ENCODE measurements at regions not wholly inside any gene's neighbourhood (a gene's known extent, or its start where the extent isn't known, plus 50 kb on each side); places are given as distances from the start of the nearest gene placed in this dataset.

DNA sequence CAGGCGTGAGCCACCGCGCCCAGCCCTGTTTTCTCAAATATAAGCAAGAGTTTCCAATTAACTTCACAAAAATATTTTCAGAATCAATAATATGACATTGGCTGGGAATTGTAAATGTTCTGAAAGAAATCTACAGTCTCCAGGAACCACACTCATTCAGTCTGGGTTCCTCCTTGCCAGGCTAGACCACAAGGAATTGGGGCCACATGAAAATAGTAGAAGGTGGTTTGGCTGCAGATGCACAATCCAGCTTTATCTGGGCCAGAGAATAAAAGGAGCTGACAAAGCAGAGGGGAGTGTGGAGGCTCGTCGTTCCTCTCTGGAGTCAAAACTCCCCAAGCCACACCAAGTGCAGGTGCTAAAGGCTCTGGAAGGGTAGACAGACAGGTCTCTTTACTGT lies 92.0 kb upstream of the OSMR start:
- no peak for DNase-seq (ENCODE audit: low read depth)

DNA sequence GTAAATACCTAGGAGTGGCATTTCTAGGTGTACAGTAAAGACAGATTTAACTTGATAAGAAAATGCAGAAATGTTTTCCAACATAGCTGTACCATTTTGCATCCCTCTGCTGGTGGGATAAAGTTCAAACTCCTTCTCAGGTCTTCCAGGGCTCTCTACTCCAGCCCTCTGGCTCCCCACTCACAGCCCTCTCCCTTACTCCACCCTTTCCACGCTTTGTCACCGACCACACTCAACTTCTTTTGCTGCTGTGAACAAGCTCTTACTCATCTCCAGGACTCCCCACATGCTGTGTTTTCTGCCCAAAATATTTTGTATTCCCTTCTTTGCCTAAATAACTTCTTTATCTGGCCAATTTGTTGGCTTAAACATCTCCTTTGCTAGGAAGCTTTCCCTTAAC lies 90.6 kb upstream of the OSMR start:
- peak; percentile 60 for DNase-seq (ENCODE audit: low read depth)

DNA sequence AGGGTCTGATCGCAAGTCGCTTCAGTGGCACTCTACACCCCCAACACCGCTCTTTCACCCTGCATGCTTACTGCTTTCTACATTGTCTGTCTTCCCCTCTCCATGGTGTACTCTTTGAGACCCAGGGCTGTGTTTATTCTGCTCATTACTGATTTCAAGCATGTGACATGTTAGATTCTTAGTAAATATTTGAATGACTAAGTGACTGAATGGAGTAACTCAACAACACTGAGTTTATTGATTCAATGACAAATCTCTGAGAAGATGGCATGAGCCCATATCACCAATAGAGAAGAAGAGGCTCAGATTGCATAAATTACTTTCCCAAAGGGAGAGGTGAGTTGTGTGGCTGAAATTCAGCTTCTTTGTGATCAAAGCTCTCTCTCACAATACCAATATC lies 89.7 kb upstream of the OSMR start:
- no peak for DNase-seq (ENCODE audit: low read depth)

GRCh38 chr5:38757451-38758245 lies 88.2 kb upstream of the OSMR start:
- DNase-seq (ENCODE audit: low read depth), result no peak

DNA sequence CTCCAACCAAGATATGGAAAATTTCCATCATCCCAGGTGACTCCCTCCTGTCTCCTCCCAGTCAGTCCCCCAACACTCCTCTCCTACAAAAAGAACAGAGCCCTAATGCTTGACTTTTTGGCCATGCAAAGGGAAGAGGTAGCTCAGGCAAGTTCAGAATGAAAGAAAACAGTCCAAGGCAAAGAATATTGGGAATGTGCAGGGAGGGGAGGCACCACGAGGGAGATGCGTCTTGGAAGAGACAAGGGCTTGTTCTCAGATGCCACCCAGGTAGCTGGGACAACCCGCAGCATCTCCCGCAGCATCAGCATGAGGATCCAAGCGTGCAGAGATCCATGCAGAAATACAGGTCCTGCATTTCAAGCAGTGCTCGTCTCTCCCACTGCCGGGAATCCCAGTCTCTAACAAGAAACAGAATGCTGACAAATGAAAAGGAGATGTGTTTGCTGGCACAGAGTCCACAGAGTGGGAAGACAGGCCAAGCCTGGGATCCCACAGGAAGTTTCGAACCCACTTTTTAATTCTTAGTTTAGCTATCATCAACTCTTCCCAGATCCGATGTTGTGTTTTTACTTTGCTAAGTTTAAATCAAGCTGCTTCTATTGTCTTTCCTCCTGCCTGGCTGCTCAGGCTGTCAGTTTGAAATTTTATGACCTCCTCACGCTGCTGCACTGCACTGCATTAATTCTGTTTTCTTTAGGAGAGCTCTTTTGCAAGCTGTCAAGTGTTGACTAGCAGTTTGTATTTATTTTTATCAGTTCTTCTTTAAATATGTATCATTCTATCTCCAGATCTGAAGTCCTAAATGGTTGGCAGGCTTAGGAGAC lies 86.8 kb upstream of the OSMR start:
- DNase-seq (ENCODE audit: low read depth), result peak; percentile 11

DNA sequence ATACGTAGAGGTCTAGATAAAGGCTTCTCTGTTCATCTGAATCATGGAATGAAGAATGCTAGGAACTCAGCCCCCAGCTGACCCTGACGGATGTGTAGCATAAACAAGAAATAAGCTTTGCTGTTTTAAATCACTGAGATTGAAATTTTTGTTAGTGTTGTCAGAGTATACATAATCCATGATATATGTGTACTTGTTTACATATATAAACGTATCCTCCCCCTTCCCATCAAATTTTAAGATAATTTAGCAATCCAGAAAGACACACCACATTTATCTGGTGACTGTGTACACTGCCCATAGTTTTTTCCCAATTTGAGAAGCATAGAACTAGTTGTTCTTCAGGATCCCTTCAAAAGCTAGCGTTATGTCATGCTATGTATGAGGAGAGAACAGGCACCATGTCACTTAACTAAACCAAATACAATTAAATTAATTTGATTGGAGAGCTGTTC lies 80.8 kb upstream of the OSMR start:
- DNase-seq (ENCODE audit: low read depth), result peak; percentile 64

- peak; percentile 83 for DNase-seq (ENCODE audit: low read depth)
Observed at GRCh38 chr5:38765399-38765861, 80.4 kb upstream of the OSMR start.

- no peak for DNase-seq (ENCODE audit: low read depth)
Observed at GRCh38 chr5:38766151-38766550, 79.7 kb upstream of the OSMR start.

DNA sequence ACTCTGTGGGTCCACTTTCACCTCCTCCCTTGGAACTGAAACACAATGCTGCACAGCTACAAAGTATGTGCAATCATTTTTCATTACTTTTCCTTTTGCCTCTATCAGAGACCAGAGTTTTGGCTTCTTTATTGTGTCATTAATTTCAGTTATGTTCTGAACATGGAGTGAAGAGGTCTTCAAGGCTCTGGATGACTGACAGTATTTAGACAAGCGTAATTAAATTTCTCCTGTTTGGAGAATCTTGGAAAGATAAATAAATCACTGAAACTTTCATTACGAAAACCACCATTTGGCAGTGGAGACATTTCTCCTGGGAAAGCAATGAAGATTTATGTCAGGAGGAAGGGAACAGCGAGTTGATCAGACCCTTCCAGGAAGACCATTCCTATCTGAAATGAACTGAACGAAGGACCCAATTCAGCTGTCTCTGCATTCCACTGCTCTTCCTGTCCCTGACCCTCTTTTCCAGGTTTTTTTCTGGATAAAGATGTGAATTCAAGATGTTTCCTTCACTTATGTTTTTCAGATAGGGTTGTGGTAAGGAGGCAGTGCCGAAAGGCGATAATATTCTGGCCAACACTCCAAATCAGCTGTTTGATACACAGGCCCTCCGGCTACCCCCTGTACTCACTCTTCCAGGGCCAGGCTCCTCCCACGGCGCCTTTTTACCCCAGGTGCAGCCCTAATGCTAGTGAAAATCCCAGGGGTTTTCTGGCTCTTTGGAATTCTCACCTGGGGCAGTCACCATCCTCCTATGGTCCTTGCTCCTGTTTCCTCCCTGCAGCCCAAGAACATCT lies 77.2 kb upstream of the OSMR start:
- no peak for DNase-seq (ENCODE audit: low read depth)

GRCh38 chr5:38772471-38772870 lies 73.3 kb upstream of the OSMR start:
- DNase-seq (ENCODE audit: low read depth), result no peak

- no peak for DNase-seq (ENCODE audit: low read depth)
Observed at GRCh38 chr5:38775218-38775840, 70.5 kb upstream of the OSMR start.

DNA sequence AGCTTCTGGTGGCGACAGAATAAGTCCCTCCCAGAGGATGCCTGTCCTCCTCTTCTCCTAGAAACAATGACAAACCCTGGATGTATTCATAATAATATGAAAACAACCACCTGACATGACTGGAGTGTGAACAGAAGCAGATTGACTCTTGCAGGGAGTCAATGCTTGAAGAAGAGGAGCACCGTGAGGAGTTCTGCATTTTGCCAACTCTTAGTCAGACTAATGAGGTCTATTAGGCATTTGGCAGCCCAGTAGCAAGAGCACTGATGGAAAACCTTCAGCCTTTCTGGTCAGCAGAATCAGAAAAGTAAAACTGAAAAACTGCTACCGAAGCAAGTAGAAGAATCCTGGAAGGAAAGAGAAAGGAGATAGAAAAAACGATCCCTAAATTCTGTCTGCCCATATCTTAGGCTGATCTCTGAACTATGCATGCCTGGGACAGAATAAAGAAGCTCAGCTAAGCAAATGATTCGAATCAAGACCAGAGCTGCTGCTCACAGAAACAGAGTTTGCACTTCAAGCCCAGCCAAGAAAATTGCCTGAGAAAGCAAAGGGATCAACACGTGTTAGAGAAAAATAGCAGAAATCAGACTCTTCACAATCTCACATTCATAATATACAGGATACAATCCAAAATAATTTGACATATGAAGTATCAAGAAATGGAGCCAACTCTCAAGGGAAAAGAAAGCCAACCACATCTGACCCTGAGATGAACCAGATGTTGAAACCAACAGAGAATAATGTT lies 69.5 kb upstream of the OSMR start:
- DNase-seq (ENCODE audit: low read depth), result no peak

DNA sequence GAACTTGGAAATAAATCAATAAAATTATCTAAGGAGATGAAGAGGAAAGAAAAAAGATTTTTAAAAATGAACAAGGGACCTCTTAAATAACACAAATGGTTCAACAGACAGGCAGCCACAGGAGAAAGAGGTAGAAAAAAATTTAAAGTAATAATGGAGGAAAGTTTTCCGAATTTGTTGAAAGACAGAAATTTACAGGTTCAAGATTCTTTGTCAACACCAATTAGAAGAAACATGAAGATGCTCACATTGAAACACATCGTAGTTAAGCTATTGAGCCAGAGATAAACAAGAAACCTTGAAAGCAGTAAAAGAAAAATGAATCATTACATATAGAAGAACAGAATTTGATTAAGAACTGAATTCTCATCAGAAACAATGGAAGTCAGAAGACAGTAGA lies 68.7 kb upstream of the OSMR start:
- DNase-seq (ENCODE audit: low read depth), result no peak

DNA sequence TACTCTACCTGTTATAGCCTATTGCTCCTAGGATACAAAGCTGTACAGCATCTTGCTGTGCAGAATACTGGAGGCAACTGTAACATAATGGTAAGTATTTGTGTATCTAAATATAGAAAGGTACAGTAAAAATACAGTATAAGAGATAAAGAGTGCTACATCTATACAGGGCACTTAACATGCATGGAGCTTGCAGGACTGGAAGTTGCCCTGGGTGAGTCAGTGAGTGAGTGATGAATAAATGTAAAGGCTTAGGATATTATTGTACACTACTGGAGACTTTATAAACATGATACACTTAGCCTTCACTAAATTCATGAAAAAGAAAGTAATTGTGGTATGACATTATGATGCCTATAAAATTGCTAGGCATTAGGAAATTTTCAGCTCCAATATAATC lies 65.5 kb upstream of the OSMR start:
- DNase-seq (ENCODE audit: low read depth), result peak; percentile 15

DNA sequence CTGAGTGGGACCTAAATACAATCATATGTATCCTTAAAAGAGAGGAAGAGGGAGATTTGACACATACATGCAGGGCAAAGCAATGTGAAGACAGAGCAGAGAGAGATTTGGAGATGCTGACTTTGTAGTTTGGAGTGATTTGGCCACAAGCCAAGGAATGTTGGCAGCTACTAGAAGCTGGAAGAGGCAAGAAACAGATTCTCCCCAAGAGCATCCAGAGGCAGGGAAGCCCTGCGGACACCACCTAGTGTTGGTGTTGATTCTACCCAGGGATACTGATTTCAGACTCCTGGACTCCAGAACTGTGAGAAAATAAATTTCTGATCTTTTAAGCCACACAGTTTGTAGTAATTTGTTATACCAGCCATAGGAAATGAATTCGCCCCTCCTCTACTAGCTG lies 64.9 kb upstream of the OSMR start:
- peak; percentile 77 for DNase-seq (ENCODE audit: low read depth)

- no peak for DNase-seq (ENCODE audit: low read depth)
Observed at GRCh38 chr5:38782180-38782835, 63.5 kb upstream of the OSMR start.

DNA sequence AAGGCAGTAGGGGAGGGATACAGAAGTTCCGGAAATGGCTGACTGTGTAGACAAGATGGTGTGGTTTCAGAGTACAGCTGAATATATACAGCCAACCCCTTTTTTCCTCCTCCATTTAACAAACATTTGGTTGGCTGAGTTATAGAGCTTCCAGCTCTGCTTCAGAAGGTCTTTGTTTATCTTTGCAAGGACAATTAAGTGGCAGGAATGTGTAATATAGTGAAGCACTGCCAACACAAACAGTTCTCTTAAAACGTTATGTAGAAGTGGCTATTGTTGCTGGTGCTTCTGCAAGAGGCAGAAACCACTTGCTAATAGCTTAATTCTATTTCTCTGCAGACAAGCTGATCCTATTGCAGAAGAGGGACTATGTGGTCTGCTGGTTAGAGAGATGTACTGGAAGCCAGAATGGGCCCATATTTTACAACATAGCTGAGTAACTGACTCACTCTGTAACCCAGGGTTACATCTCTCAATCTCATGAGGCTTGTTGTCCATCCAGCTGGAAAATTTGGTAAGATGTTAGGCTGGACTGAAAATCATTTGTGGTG lies 62.7 kb upstream of the OSMR start:
- peak; percentile 99 for DNase-seq (ENCODE audit: low read depth)

DNA sequence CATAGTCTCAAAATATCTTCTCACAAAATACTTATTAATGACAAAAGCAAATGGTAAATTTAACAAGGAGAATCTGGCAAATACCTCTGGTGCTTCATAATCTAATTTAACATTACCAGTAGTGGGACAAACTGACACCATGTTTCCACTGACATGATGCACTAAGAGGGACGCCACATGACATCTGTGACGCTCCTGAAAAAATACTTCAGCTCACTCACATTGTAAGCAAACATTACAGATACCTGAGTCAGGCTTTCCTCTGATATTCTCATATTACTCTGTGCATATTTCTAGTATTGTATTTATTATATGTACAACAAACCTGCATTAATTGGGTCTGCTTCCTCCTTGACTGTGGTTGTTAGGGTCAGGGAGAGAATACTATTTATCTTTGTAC lies 56.7 kb upstream of the OSMR start:
- DNase-seq (ENCODE audit: low read depth), result no peak

- DNase-seq (ENCODE audit: low read depth), result no peak
Observed at GRCh38 chr5:38789777-38790176, 56.0 kb upstream of the OSMR start.

GRCh38 chr5:38790268-38790667 lies 55.5 kb upstream of the OSMR start:
- no peak for DNase-seq (ENCODE audit: low read depth)

Data from EH (cell line).